Kidney epithelial cell (primary cell): ENCODE measurements at regions not wholly inside any gene's neighbourhood (a gene's known extent, or its start where the extent isn't known, plus 50 kb on each side); places are given as distances from the start of the nearest gene placed in this dataset.

ENCODE experiments used
- DNase-seq: peaks from one replicate; pipeline ENCODE4 v3.0.0-alpha.2; 2010; ENCODE audit warnings: low read depth
- H3K27me3 ChIP-seq: 2 replicates; pipeline ENCODE4 v1.6.0; 2011; ENCODE audit warnings: low read length; ENCODE audit not compliant: control insufficient read depth, insufficient read depth
- H3K36me3 ChIP-seq: 2 replicates; pipeline ENCODE4 v1.5.1; 2011; ENCODE audit warnings: low read length; ENCODE audit not compliant: control insufficient read depth, insufficient read depth
- H3K4me3 ChIP-seq: 2 replicates; pipeline ENCODE4 v1.5.1; 2011; ENCODE audit warnings: low read depth, mild to moderate bottlenecking, control low read depth, low read length
- CTCF ChIP-seq: IDR thresholded peaks from 2 replicates; pipeline ENCODE4 v1.5.1; 2011; ENCODE audit warnings: mild to moderate bottlenecking, moderate library complexity, low read length, control low read depth, inconsistent platforms; ENCODE audit not compliant: insufficient read depth, poor library complexity, severe bottlenecking

GRCh38 chr1:47563201-47563600 lies 125.4 kb downstream of the FOXD2 start:
- no peak for TF ChIP-seq CTCF
- H3K4me3 ChIP-seq: no peak overlapping the region
- H3K36me3 ChIP-seq: no peaks in the 10 kb centered on the region
- H3K27me3 ChIP-seq: peaks cover 8% of the 10 kb centered on the region
- DNase-seq: no peak

- H3K27me3 ChIP-seq: peaks cover 8% of the 10 kb centered on the region
- H3K4me3 ChIP-seq: no peak overlapping the region
- no peak for TF ChIP-seq CTCF
- no peaks in the 10 kb centered on the region for H3K36me3 ChIP-seq
- DNase-seq: no peak
Measured at GRCh38 chr1:47564570-47564969, 126.7 kb downstream of the FOXD2 start.

GRCh38 chr1:47565092-47565491 lies 127.2 kb downstream of the FOXD2 start:
- DNase-seq: no peak
- Histone ChIP-seq H3K36me3 (no peaks in the 10 kb centered on the region), H3K27me3 (peaks cover 8% of the 10 kb centered on the region), H3K4me3 (no peak overlapping the region)
- TF ChIP-seq CTCF: no peak

GRCh38 chr1:47565676-47566075 lies 127.8 kb downstream of the FOXD2 start:
- no peaks in the 10 kb centered on the region for H3K36me3 ChIP-seq
- no peak for DNase-seq
- no peak overlapping the region for H3K4me3 ChIP-seq
- no peak for TF ChIP-seq CTCF
- peaks cover 8% of the 10 kb centered on the region for H3K27me3 ChIP-seq

GRCh38 chr1:47568763-47569162 lies 130.9 kb downstream of the FOXD2 start:
- no peak for DNase-seq
- no peak for TF ChIP-seq CTCF
- Histone ChIP-seq H3K27me3 (peaks cover 8% of the 10 kb centered on the region), H3K36me3 (no peaks in the 10 kb centered on the region), H3K4me3 (no peak overlapping the region)

- TF ChIP-seq CTCF: no peak
- Histone ChIP-seq H3K36me3 (no peaks in the 10 kb centered on the region), H3K27me3 (peaks cover 5% of the 10 kb centered on the region), H3K4me3 (no peak overlapping the region)
- no peak for DNase-seq
Measured at GRCh38 chr1:47569261-47569660, 131.4 kb downstream of the FOXD2 start.
